ENCODE measurements at regions not wholly inside any gene's neighbourhood (a gene's known extent, or its start where the extent isn't known, plus 50 kb on each side); places are given as distances from the start of the nearest gene placed in this dataset.

DNA sequence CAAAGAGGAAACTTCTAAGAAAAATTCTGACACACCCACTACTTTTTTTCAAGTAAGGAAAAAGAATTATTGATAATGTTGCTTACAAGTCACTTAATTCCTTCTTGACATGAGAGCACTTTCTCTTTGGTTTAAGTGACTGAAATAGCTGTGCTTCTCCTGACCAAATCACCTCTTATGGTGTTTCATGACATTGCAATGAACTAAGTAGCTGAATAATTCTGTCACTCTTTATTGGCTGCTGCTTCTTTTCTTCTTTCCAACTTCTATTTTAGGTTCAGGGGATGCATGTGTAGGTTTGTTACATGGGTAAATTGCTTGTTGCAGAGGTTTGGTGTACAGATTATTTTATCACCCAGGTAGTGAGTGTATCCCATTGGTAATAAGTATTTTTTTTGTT is 447.6 kb upstream of the NETO1 start:
- DNase-seq: no peak
- H3K4me1 Mint-ChIP-seq (ENCODE audit: low read depth): no peaks in the 10 kb centered on the region
- H3K27me3 Mint-ChIP-seq: no peaks in the 10 kb centered on the region
- H3K4me3 Mint-ChIP-seq: no peak overlapping the region
- H3K9me3 Mint-ChIP-seq: peaks cover 12% of the 10 kb centered on the region
- no peak overlapping the region for H3K27ac Mint-ChIP-seq
- no peaks in the 10 kb centered on the region for H3K36me3 Mint-ChIP-seq (ENCODE audit: low read depth)

DNA sequence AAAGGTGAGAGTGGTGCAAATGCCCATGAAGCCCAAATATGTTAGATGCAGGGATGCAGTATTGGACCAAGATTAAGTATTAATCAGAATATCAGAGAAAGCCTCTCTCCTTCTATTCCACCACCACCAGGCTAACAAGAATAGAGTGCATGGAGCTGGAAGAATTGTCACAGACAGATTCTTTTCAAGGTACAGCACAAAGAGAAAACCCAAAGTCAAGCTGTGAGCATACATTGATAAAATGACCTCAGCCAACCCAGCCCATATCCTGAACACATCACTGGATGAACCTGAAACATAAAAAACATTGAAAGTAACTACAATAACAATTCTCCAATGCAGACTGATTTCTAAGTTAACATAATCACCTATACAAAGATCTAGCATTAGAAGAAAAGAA is 445.7 kb upstream of the NETO1 start:
- Mint-ChIP-seq H3K27ac (no peak overlapping the region), H3K4me3 (no peak overlapping the region)

DNA sequence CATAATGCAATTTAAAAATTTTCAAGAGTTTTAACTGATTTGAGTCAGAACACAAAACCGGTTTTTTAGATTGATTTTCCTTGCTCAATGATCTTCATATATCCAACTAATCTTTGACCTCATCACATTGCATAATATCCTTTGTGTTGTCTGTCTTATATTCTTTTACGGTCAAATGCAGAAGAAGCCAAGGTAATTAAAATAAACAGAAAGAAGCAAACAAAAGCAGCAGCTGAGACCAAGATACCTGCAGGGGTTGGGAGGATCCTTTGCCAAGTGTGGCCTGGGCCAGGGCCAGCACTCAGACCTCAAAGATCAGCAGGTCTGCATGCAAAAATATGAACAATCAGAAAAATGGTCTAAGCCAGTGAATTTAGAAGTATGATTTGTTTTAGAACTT is 428.9 kb upstream of the NETO1 start:
- no peak overlapping the region for H3K27ac Mint-ChIP-seq
- no peaks in the 10 kb centered on the region for H3K36me3 Mint-ChIP-seq (ENCODE audit: low read depth)
- H3K4me1 Mint-ChIP-seq (ENCODE audit: low read depth): no peaks in the 10 kb centered on the region
- DNase-seq: no peak
- H3K27me3 Mint-ChIP-seq: no peaks in the 10 kb centered on the region
- peaks cover 8% of the 10 kb centered on the region for H3K9me3 Mint-ChIP-seq
- no peak overlapping the region for H3K4me3 Mint-ChIP-seq

More for the DNA sequence above, 445.7 kb upstream of the NETO1 start:
- no peaks in the 10 kb centered on the region for H3K4me1 Mint-ChIP-seq (ENCODE audit: low read depth)
- H3K9me3 Mint-ChIP-seq: peaks cover 8% of the 10 kb centered on the region
- no peaks in the 10 kb centered on the region for H3K36me3 Mint-ChIP-seq (ENCODE audit: low read depth)
- no peaks in the 10 kb centered on the region for H3K27me3 Mint-ChIP-seq
- no peak for DNase-seq

DNA sequence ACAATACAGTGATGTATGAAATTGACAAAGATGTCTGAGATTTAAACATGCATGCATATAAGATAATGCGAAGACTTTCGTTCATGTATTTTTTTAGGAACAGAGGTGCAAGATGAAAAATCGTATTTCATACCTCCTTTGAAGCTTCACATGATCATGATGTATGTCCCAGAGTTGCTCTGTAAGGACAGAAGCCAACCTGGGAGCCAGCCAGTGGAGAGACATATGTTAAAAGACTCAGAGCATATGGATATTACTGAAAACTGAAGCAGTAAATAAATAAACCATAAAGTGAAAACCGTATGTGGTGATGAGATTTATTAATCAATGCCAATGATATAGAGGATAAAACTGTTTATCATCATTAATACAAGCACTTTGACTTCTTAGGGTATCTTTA is 424.4 kb upstream of the NETO1 start:
- H3K9me3 Mint-ChIP-seq: peaks cover 8% of the 10 kb centered on the region
- H3K27me3 Mint-ChIP-seq: no peaks in the 10 kb centered on the region
- H3K36me3 Mint-ChIP-seq (ENCODE audit: low read depth): no peaks in the 10 kb centered on the region
- no peak for DNase-seq
- H3K27ac Mint-ChIP-seq: no peak overlapping the region
- H3K4me3 Mint-ChIP-seq: no peak overlapping the region
- no peaks in the 10 kb centered on the region for H3K4me1 Mint-ChIP-seq (ENCODE audit: low read depth)

DNA sequence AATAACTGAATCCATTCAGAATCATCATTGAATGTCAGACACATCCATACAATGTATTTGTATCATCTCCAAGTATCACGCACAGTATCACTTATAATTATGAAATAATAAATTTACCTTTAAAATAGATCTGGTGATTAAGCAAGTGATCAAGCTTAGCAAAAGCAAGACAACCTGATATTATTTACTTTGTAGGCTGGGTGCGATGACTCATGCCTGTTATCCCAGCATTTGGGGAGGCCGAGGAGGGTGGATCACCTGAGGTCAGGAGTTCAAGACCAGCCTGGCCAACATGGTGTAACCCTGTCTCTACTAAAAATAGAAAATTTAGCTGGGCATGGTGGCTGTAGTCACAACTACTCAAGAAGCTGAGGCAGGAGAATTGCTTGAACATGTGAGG is 421.0 kb upstream of the NETO1 start:
- H3K27ac Mint-ChIP-seq: no peak overlapping the region
- H3K4me1 Mint-ChIP-seq (ENCODE audit: low read depth): no peaks in the 10 kb centered on the region
- no peak for DNase-seq
- no peak overlapping the region for H3K4me3 Mint-ChIP-seq
- no peaks in the 10 kb centered on the region for H3K27me3 Mint-ChIP-seq
- peaks cover 5% of the 10 kb centered on the region for H3K9me3 Mint-ChIP-seq
- no peaks in the 10 kb centered on the region for H3K36me3 Mint-ChIP-seq (ENCODE audit: low read depth)

DNA sequence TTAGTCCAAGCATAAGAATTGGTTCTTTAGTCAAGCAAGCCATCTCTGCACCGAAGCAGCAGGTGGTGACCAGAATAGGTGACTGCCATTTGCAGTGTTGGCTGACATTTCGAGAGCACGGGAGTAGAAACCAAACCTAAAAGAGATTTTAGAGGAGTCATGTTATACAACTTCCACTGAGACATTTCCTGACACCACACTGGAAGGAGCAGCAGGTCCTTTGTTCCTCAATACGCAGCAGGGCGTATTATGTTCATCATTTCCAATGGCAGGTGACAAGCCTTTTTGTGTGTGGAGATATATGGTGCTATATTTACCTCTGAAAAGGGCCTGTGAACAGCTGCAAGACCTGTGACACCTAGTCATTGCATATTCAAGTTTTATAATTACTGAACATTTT is 418.8 kb upstream of the NETO1 start:
- DNase-seq: no peak
- Mint-ChIP-seq H3K27ac (no peak overlapping the region), H3K4me1 (ENCODE audit: low read depth) (no peaks in the 10 kb centered on the region), H3K27me3 (no peaks in the 10 kb centered on the region), H3K4me3 (no peak overlapping the region), H3K36me3 (ENCODE audit: low read depth) (no peaks in the 10 kb centered on the region), H3K9me3 (peaks cover 2% of the 10 kb centered on the region)

DNA sequence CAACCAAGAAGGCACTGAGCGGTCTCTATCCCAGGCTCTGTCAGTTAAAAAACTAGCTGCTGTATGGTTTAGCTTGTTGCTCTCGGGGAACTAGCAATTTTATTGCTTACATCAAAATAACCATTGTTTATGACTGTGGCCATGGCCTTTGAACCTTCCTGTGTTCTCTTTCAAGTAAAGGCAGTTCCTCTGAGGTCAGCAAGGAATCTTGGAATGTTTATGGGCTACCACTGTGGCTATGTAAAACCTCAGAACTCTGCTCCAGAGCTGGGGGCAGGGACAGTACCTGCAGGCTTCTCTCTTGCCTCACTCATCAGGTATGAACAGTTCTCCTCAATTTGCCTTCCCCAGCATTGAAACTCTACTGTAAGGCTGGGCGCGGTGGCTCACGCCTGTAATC is 416.0 kb upstream of the NETO1 start:
- Mint-ChIP-seq H3K4me1 (ENCODE audit: low read depth) (no peaks in the 10 kb centered on the region), H3K9me3 (peaks cover 6% of the 10 kb centered on the region), H3K27me3 (no peaks in the 10 kb centered on the region), H3K27ac (no peak overlapping the region), H3K36me3 (ENCODE audit: low read depth) (no peaks in the 10 kb centered on the region), H3K4me3 (no peak overlapping the region)
- DNase-seq: no peak

DNA sequence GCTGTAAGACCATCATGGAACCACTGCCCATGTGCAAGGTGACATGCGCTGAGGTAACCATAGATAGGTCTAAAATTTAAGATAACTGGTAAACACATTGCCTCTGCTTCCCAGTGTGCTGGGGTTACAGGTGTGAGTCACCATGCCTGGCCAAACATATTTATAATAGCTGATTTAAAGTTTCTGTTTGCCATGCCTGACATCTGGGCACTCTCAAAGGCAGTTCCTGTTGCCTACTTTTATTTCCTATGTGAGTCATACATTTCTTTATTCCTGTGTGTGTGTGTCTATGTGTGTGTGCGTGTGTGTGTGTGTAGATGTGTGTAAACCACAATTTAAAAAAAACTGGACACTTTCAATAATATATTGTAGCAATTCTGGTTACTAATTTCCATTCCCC is 415.2 kb upstream of the NETO1 start:
- no peak for DNase-seq
- Mint-ChIP-seq H3K27me3 (no peaks in the 10 kb centered on the region), H3K4me3 (no peak overlapping the region)

DNA sequence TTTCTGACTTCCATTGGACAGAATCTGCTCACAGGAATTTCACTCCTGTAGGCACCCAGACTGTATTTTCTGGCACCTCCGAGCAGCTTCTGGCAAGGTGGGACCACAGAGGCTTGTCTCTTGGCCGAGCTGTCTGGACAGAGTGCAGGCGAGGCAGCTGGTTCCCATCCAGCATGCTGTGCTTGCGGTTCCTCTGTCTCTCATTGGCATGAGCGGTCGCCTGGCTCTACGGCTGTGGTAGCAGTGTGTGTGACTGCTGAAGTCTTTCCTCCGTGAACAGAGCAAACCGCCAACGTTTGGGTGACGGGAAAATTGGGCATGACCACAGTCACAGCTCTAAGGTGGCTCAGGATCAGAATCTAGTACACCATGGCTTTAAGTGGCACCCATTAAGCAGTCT is 411.7 kb upstream of the NETO1 start:
- H3K9me3 Mint-ChIP-seq: peaks cover 7% of the 10 kb centered on the region
- H3K27me3 Mint-ChIP-seq: no peaks in the 10 kb centered on the region

More for the DNA sequence above, 415.2 kb upstream of the NETO1 start:
- Mint-ChIP-seq H3K4me1 (ENCODE audit: low read depth) (no peaks in the 10 kb centered on the region), H3K36me3 (ENCODE audit: low read depth) (no peaks in the 10 kb centered on the region), H3K9me3 (peaks cover 6% of the 10 kb centered on the region), H3K27ac (no peak overlapping the region)

DNA sequence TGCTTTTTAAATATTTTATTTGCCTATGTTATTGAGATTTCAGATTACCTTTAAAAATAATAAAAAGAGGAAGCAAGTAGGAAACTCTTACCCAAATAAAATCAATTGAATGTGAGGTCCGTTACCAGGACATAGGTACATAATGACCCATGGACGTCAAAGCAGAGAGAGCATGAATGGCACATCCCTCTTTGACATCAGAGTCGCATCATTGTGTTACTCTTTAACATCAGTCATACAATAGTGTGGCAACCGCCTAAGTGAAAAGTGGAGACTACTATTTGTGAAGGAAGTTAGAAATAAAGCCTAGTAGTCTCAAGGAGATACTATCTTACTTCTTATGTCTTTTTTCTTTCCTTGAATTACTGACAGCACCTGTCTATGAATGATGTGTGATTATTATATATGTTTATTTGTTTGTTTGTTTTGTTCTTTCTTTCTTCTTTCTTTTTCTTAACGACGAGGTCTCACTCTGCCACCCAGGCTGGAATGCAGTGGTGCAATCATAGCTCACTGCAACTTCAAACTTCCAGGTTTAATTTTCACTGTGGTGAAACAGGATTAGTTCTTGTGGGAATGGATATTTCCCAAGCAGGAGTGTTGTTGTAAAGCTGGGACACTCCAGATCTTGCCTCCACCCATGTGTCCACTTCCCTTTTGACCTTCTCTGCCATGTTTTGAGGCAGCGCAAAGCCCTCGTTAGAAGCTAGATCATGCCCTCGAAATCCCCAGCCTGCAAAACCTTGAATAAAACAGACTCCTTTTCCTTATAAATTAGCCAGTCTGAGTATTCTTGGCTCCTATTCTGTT is 407.2 kb upstream of the NETO1 start:
- H3K9me3 Mint-ChIP-seq: peaks cover 5% of the 10 kb centered on the region
- H3K4me3 Mint-ChIP-seq: no peak overlapping the region
- no peaks in the 10 kb centered on the region for H3K4me1 Mint-ChIP-seq (ENCODE audit: low read depth)
- H3K36me3 Mint-ChIP-seq (ENCODE audit: low read depth): no peaks in the 10 kb centered on the region
- no peaks in the 10 kb centered on the region for H3K27me3 Mint-ChIP-seq
- no peak for DNase-seq
- no peak overlapping the region for H3K27ac Mint-ChIP-seq

More for the DNA sequence above, 411.7 kb upstream of the NETO1 start:
- Mint-ChIP-seq H3K4me1 (ENCODE audit: low read depth) (no peaks in the 10 kb centered on the region), H3K27ac (no peak overlapping the region), H3K36me3 (ENCODE audit: low read depth) (no peaks in the 10 kb centered on the region), H3K4me3 (no peak overlapping the region)
- no peak for DNase-seq

DNA sequence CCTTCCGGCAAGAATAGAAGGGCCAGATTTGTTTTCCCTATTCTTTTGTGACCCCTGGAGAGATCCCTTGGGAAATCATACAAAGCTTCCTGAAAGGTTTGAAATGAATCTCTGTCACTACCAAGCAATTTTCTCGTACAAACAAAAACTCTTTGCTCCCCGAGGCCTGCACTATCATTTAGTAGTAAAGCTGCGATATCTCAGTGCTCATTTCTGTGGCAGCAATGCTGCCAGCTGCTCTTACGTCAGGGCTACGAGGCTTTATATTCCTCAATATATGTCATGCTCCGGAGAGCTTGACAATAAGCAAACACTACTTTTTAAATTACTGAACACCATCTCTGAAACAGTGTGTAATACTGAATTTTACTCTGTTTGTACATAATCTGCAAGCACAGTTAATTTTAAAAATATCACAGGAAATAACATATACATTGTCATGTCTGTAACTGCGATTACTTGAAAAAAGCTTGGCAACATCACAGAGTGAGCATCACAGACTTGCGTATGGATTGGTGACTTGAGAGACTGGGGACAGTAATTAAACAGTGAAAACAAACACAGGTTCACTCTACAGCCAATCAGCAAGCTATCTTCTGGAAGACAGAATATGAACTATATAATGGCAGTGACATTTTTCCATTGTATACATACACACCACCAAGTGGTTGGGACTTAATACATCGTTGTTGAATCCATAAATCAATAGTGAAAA is 403.3 kb upstream of the NETO1 start:
- Mint-ChIP-seq H3K4me3 (no peak overlapping the region), H3K4me1 (ENCODE audit: low read depth) (no peaks in the 10 kb centered on the region), H3K27ac (no peak overlapping the region), H3K36me3 (ENCODE audit: low read depth) (no peaks in the 10 kb centered on the region), H3K27me3 (no peaks in the 10 kb centered on the region), H3K9me3 (peaks cover 2% of the 10 kb centered on the region)
- no peak for DNase-seq

DNA sequence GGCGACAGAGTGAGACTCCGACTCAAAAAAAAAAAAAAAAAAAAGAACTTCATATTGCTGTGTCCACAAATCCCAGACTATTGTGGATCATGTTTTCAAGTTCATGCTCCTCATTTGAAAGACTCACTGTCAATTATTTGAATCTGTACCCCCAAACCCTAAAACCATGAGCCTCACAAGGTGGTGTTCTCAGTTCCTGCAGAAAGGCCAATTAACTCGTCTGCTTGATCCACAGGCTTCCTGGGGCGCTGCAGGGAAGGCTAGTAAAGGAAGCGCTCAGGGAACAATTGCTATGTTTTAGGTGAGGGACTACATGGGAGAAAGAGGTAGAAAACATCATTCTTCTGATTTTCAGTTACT is 396.8 kb upstream of the NETO1 start:
- no peak for DNase-seq
- H3K27ac Mint-ChIP-seq: no peak overlapping the region
- H3K36me3 Mint-ChIP-seq (ENCODE audit: low read depth): no peaks in the 10 kb centered on the region
- no peak overlapping the region for H3K4me3 Mint-ChIP-seq
- no peaks in the 10 kb centered on the region for H3K9me3 Mint-ChIP-seq
- no peaks in the 10 kb centered on the region for H3K27me3 Mint-ChIP-seq
- no peaks in the 10 kb centered on the region for H3K4me1 Mint-ChIP-seq (ENCODE audit: low read depth)

DNA sequence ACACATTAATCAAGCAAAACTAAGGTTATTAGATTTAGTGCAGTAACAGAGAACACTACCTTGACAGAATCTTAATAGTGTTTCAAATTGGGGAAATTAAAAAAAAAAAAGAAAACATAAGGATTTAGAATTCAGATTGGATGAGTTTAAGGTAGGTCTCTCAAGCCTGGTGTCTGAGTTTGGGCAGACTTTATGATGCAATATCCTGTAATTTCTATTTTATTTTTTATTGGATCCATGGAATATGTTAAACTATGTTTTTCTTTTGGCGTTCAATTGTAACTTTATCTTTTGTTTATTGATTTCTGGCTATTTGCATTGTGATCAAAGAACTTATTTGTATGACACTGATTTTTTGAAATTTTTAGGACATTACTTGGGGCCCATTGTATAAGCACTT is 394.1 kb upstream of the NETO1 start:
- Mint-ChIP-seq H3K4me3 (no peak overlapping the region), H3K9me3 (no peaks in the 10 kb centered on the region), H3K27me3 (no peaks in the 10 kb centered on the region), H3K4me1 (ENCODE audit: low read depth) (no peaks in the 10 kb centered on the region), H3K36me3 (ENCODE audit: low read depth) (no peaks in the 10 kb centered on the region), H3K27ac (no peak overlapping the region)
- DNase-seq: no peak

DNA sequence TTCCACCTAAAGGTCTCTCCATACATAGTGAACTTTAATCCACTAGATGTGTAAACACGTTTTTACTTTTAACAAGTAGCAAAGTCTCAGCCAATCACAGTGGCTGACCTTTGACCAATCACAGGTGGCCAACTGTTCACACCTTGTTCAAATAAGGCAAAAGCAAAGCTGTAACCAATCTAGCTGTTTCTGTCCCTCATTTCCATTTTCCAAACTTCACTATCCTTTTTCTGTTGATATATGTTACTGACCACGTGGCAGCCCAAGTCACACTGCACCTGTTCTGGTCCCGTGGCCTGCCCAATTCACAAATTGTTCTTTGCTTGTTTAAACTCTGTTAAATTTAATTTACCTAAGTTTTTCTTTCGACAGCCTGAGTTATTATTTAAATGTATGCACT is 393.5 kb upstream of the NETO1 start:
- H3K27ac Mint-ChIP-seq: no peak overlapping the region
- no peak for DNase-seq
- no peak overlapping the region for H3K4me3 Mint-ChIP-seq
- no peaks in the 10 kb centered on the region for H3K9me3 Mint-ChIP-seq
- H3K4me1 Mint-ChIP-seq (ENCODE audit: low read depth): no peaks in the 10 kb centered on the region
- H3K36me3 Mint-ChIP-seq (ENCODE audit: low read depth): no peaks in the 10 kb centered on the region
- no peaks in the 10 kb centered on the region for H3K27me3 Mint-ChIP-seq

DNA sequence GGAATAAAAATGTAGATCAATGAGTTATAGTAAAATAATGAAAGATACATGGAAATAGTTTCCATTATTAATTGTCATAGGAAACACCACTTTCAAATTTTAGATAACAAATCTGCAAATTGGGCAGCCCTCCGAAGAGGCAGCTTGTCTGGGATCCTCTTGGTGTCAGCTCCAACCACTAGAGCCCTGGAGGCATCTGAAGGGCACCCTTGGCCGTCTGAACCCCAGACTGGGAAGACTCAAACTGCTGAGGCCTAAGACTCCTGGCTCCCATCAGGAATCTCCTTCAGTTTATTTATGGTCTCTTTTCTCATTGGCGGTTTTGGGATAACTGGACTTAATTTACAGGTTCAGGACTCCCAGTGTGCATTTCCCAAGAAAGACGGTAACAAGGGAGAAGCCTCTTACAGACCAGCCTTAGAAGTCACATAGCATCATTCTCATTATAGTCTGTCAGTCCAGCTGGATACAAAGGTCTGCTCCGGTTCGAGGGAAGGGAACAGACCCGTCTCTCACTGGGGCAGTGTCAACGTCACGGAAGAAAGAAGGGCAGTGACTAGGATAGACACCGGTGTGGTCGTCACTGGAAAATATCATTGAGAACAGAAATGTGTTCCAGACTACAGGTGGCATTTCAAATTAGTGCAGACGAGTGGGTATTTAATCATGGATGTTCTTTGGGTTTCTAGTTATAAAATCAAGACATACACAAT is 390.7 kb upstream of the NETO1 start:
- no peak for DNase-seq
- H3K27ac Mint-ChIP-seq: no peak overlapping the region
- no peaks in the 10 kb centered on the region for H3K4me1 Mint-ChIP-seq (ENCODE audit: low read depth)
- H3K4me3 Mint-ChIP-seq: no peak overlapping the region
- no peaks in the 10 kb centered on the region for H3K36me3 Mint-ChIP-seq (ENCODE audit: low read depth)
- no peaks in the 10 kb centered on the region for H3K27me3 Mint-ChIP-seq
- no peaks in the 10 kb centered on the region for H3K9me3 Mint-ChIP-seq

Data from activated T-cell treated with anti-CD3 and anti-CD28 coated beads, Interleukin-2, amount 50 U/mL, for 24 hours (primary cell).